GM12891 (cell line): ENCODE measurements at regions not wholly inside any gene's neighbourhood (a gene's known extent, or its start where the extent isn't known, plus 50 kb on each side); places are given as distances from the start of the nearest gene placed in this dataset.

Source experiments
- DNase-seq: peaks from one replicate; pipeline ENCODE4 v3.0.0; 2011; ENCODE audit warnings: low spot score; ENCODE audit not compliant: insufficient read length
- FAIRE-seq: peaks from 2 replicates; lab custom pipeline; 2011; peaks lifted over from hg19 to GRCh38; lab: Jason Lieb, UNC
- PAX5 ChIP-seq: IDR thresholded peaks from 2 replicates; pipeline ENCODE4 v1.6.1; 2011; ENCODE audit warnings: low read length, moderate library complexity, mild to moderate bottlenecking; ENCODE audit not compliant: insufficient read depth, severe bottlenecking
- POLR2A ChIP-seq: IDR thresholded peaks from 2 replicates; pipeline ENCODE4 v1.6.1; 2011; ENCODE audit warnings: low read depth, low read length, control low read depth
- POLR2AphosphoS5 ChIP-seq: IDR thresholded peaks from 2 replicates; pipeline ENCODE4 v1.6.1; 2011; ENCODE audit warnings: low read depth, low read length, control low read depth
- POU2F2 ChIP-seq: IDR thresholded peaks from 2 replicates; pipeline ENCODE4 v1.6.1; 2011; ENCODE audit warnings: low read depth, mild to moderate bottlenecking, control low read depth, low read length, moderate library complexity
- SPI1 ChIP-seq: IDR thresholded peaks from 2 replicates; pipeline ENCODE4 v1.6.1; 2011; ENCODE audit warnings: low read depth, low read length, control low read depth
- TAF1 ChIP-seq: IDR thresholded peaks from 2 replicates; pipeline ENCODE4 v1.6.1; 2011; ENCODE audit warnings: low read depth, low read length, control low read depth

- TF ChIP-seq PAX5 (no peak), POU2F2 (no peak)
- DNase-seq, result no peak
- no peak for FAIRE-seq
Measured at GRCh38 chr10:106479636-106480035, 684.9 kb downstream of the SORCS1 start.

GRCh38 chr10:106474876-106475275, 689.6 kb downstream of the SORCS1 start:
- TF ChIP-seq TAF1 (no peak), PAX5 (no peak), POU2F2 (no peak), POLR2AphosphoS5 (no peak), POLR2A (no peak), SPI1 (no peak)
- DNase-seq, result no peak
- no peak for FAIRE-seq

- TF ChIP-seq POLR2A, result no peak
- no peak for TF ChIP-seq TAF1
- no peak for TF ChIP-seq POU2F2
- no peak for TF ChIP-seq PAX5
- TF ChIP-seq POLR2AphosphoS5, result no peak
- TF ChIP-seq SPI1, result no peak
- FAIRE-seq (no peak), DNase-seq (no peak)
Measured at GRCh38 chr10:106473129-106473685, 691.3 kb downstream of the SORCS1 start.

GRCh38 chr10:106467506-106467905, 697.0 kb downstream of the SORCS1 start:
- FAIRE-seq (no peak), DNase-seq (no peak)
- TF ChIP-seq SPI1 (no peak), POLR2A (no peak), POU2F2 (no peak), PAX5 (no peak), POLR2AphosphoS5 (no peak), TAF1 (no peak)

GRCh38 chr10:106457522-106457921, 707.0 kb downstream of the SORCS1 start:
- DNase-seq, result no peak
- no peak for FAIRE-seq
- TF ChIP-seq POLR2AphosphoS5 (no peak), PAX5 (no peak)

GRCh38 chr10:106454233-106454632, 710.3 kb downstream of the SORCS1 start:
- FAIRE-seq (no peak), DNase-seq (no peak)
- TF ChIP-seq SPI1 (no peak), POU2F2 (no peak), TAF1 (no peak), PAX5 (no peak), POLR2A (no peak), POLR2AphosphoS5 (no peak)

GRCh38 chr10:106450966-106451365, 713.5 kb downstream of the SORCS1 start:
- DNase-seq, result no peak
- no peak for TF ChIP-seq SPI1
- no peak for TF ChIP-seq POLR2A
- no peak for TF ChIP-seq TAF1
- no peak for TF ChIP-seq PAX5
- TF ChIP-seq POU2F2, result no peak
- no peak for TF ChIP-seq POLR2AphosphoS5
- no peak for FAIRE-seq

GRCh38 chr10:106446920-106447319, 717.6 kb downstream of the SORCS1 start:
- FAIRE-seq (no peak), DNase-seq (no peak)
- TF ChIP-seq POLR2AphosphoS5 (no peak), POU2F2 (no peak), TAF1 (no peak), PAX5 (no peak), SPI1 (no peak), POLR2A (no peak)

- no peak for FAIRE-seq
Measured at GRCh38 chr10:106442223-106442622, 722.3 kb downstream of the SORCS1 start.

GRCh38 chr10:106440767-106441166, 723.7 kb downstream of the SORCS1 start:
- no peak for TF ChIP-seq POLR2A
- FAIRE-seq, result no peak
- no peak for DNase-seq

More at GRCh38 chr10:106442223-106442622, 722.3 kb downstream of the SORCS1 start:
- TF ChIP-seq SPI1 (no peak), POLR2AphosphoS5 (no peak), TAF1 (no peak), POU2F2 (no peak), POLR2A (no peak), PAX5 (no peak)
- no peak for DNase-seq

GRCh38 chr10:106440355-106440754, 724.2 kb downstream of the SORCS1 start:
- FAIRE-seq, result no peak
- TF ChIP-seq TAF1, result no peak
- TF ChIP-seq POLR2A, result no peak
- TF ChIP-seq PAX5, result no peak

More at GRCh38 chr10:106440355-106440754, 724.2 kb downstream of the SORCS1 start:
- DNase-seq, result no peak
